ENCODE measurements at regions not wholly inside any gene's neighbourhood (a gene's known extent, or its start where the extent isn't known, plus 50 kb on each side); places are given as distances from the start of the nearest gene placed in this dataset.

DNA sequence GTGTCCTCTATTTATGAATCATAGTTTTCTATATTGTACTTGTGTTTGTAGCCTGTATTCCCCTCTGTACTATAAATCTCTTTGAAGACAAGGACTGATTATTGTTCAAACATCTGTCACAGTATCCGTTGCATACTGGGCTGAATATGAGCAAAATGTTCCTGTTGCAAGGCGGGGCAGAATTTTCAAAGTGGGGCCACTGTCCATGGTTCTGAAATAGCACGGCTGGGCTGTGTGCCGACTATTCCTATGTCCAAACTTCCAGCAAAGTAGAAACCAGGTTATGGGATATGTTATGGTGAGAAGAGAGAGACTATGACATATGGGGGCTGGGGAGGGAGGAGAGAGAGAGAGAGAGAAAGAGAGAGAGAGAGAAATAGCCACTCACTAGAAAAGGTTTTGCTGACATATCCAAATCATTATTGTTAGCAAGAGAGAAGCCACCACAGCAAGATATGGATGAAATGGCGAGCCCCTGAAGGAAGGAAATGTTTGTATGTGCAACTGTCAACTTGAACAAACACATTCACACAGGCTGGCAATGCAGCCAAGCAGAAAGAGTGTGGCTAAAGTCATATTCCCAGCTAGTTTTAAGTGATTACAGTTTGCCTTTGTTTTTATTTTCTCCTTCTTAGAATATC, 107.0 kb upstream of the GPR12 start:
- TF ChIP-seq TCF3 (IDR thresholded peaks at IDR 0.05; ENCODE audit: borderline replicate concordance, insufficient read depth, low read depth, low read length) (no peak), SMARCA5 (IDR thresholded peaks at IDR 0.05) (no peak)
- TF ChIP-seq, protein P1, sequence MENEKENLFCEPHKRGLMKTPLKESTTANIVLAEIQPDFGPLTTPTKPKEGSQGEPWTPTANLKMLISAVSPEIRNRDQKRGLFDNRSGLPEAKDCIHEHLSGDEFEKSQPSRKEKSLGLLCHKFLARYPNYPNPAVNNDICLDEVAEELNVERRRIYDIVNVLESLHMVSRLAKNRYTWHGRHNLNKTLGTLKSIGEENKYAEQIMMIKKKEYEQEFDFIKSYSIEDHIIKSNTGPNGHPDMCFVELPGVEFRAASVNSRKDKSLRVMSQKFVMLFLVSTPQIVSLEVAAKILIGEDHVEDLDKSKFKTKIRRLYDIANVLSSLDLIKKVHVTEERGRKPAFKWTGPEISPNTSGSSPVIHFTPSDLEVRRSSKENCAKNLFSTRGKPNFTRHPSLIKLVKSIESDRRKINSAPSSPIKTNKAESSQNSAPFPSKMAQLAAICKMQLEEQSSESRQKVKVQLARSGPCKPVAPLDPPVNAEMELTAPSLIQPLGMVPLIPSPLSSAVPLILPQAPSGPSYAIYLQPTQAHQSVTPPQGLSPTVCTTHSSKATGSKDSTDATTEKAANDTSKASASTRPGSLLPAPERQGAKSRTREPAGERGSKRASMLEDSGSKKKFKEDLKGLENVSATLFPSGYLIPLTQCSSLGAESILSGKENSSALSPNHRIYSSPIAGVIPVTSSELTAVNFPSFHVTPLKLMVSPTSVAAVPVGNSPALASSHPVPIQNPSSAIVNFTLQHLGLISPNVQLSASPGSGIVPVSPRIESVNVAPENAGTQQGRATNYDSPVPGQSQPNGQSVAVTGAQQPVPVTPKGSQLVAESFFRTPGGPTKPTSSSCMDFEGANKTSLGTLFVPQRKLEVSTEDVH (IDR thresholded peaks at IDR 0.05; ENCODE audit: low read depth, partially characterized antibody) = no peak
- TF ChIP-seq, protein P2, sequence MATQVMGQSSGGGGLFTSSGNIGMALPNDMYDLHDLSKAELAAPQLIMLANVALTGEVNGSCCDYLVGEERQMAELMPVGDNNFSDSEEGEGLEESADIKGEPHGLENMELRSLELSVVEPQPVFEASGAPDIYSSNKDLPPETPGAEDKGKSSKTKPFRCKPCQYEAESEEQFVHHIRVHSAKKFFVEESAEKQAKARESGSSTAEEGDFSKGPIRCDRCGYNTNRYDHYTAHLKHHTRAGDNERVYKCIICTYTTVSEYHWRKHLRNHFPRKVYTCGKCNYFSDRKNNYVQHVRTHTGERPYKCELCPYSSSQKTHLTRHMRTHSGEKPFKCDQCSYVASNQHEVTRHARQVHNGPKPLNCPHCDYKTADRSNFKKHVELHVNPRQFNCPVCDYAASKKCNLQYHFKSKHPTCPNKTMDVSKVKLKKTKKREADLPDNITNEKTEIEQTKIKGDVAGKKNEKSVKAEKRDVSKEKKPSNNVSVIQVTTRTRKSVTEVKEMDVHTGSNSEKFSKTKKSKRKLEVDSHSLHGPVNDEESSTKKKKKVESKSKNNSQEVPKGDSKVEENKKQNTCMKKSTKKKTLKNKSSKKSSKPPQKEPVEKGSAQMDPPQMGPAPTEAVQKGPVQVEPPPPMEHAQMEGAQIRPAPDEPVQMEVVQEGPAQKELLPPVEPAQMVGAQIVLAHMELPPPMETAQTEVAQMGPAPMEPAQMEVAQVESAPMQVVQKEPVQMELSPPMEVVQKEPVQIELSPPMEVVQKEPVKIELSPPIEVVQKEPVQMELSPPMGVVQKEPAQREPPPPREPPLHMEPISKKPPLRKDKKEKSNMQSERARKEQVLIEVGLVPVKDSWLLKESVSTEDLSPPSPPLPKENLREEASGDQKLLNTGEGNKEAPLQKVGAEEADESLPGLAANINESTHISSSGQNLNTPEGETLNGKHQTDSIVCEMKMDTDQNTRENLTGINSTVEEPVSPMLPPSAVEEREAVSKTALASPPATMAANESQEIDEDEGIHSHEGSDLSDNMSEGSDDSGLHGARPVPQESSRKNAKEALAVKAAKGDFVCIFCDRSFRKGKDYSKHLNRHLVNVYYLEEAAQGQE (IDR thresholded peaks at IDR 0.05; ENCODE audit: low read depth, low read length) = peak; percentile 93
- Histone ChIP-seq H3K27me3 (replicated peaks in 1 of 2; ENCODE audit: control insufficient read depth in 2 of 2, insufficient read depth in 2 of 2, low read length in 1 of 2) (no peaks in the 10 kb centered on the region; a peak in 1 of 4 replicates), H3K9ac (ENCODE audit: control insufficient read depth, insufficient read depth, low read length) (no peak overlapping the region), H4K20me1 (ENCODE audit: control insufficient read depth, insufficient read depth) (no peaks in the 10 kb centered on the region), H3K4me2 (ENCODE audit: control insufficient read depth, insufficient read depth) (no peak overlapping the region), H3K36me3 (ENCODE audit: control insufficient read depth in 2 of 2, insufficient read depth in 2 of 2, low read length in 1 of 2) (no peaks in the 10 kb centered on the region), H3K9me3 (replicated peaks; ENCODE audit: control insufficient read depth, insufficient read depth, low read length) (no peaks in the 10 kb centered on the region), H3K4me1 (ENCODE audit: control insufficient read depth, insufficient read depth, low read length) (no peaks in the 10 kb centered on the region), H2AFZ (ENCODE audit: control insufficient read depth, low read depth, low read length) (no peak overlapping the region), H3K27ac (ENCODE audit: control insufficient read depth, insufficient read depth) (no peak overlapping the region), H3K79me2 (ENCODE audit: control insufficient read depth, insufficient read depth, low read length) (no peaks in the 10 kb centered on the region), H3K4me3 (no peak overlapping the region)
- intact Hi-C loops (cut with micrococcal nuclease; ENCODE audit: unreplicated experiment) (no loop called here), in situ Hi-C loops (cut with MboI) (no loop called here)
- BruUV-seq (replicated peaks) = no TSS peak
- 9% methylated on average over 5 of the region's 5 CpGs for WGBS (ENCODE audit: insufficient coverage, insufficient replicate concordance, low lambda C conversion rate, missing lambda C conversion rate)
- ChIA-PET POLR2A (no interaction called here), CTCF (no interaction called here), SMC1A (ENCODE audit: uncharacterized antibody, unreplicated experiment) (no interaction called here), RAD21 (ENCODE audit: unreplicated experiment) (no interaction called here)
- no peak for FAIRE-seq
- no peak for DNase-seq (ENCODE audit: low read depth, low spot score)
- ATAC-seq = no peak

Data from GM12878 (cell line).